ENCODE measurements at regions not wholly inside any gene's neighbourhood (a gene's known extent, or its start where the extent isn't known, plus 50 kb on each side); places are given as distances from the start of the nearest gene placed in this dataset.

GRCh38 chr6:166073082-166073481 lies 94.6 kb downstream of the TBXT start:
- H3K27ac Mint-ChIP-seq (ENCODE audit: unreplicated experiment): no peak overlapping the region
- no peaks in the 10 kb centered on the region for H3K27me3 Mint-ChIP-seq (ENCODE audit: unreplicated experiment)
- H3K9me3 Mint-ChIP-seq (ENCODE audit: unreplicated experiment): no peaks in the 10 kb centered on the region
- H3K4me3 Mint-ChIP-seq (ENCODE audit: unreplicated experiment): no peak overlapping the region
- DNase-seq: no peak
- no peak for TF ChIP-seq CTCF (IDR thresholded peaks at IDR 0.05; ENCODE audit: partially characterized antibody, unreplicated experiment)
- H3K36me3 Mint-ChIP-seq (ENCODE audit: unreplicated experiment): no peaks in the 10 kb centered on the region
- no peaks in the 10 kb centered on the region for H3K4me1 Mint-ChIP-seq (ENCODE audit: low read depth, unreplicated experiment)

- no peaks in the 10 kb centered on the region for H3K9me3 Mint-ChIP-seq (ENCODE audit: unreplicated experiment)
- no peak overlapping the region for H3K4me3 Mint-ChIP-seq (ENCODE audit: unreplicated experiment)
- no peak for DNase-seq
- no peaks in the 10 kb centered on the region for H3K27me3 Mint-ChIP-seq (ENCODE audit: unreplicated experiment)
- H3K4me1 Mint-ChIP-seq (ENCODE audit: low read depth, unreplicated experiment): no peaks in the 10 kb centered on the region
- no peak for TF ChIP-seq CTCF (IDR thresholded peaks at IDR 0.05; ENCODE audit: partially characterized antibody, unreplicated experiment)
- no peaks in the 10 kb centered on the region for H3K36me3 Mint-ChIP-seq (ENCODE audit: unreplicated experiment)
- H3K27ac Mint-ChIP-seq (ENCODE audit: unreplicated experiment): no peak overlapping the region
Observed at GRCh38 chr6:166068768-166069167, 98.9 kb downstream of the TBXT start.

GRCh38 chr6:166058064-166058739 lies 109.4 kb downstream of the TBXT start:
- H3K36me3 Mint-ChIP-seq (ENCODE audit: unreplicated experiment): peaks cover 14% of the 10 kb centered on the region
- H3K27me3 Mint-ChIP-seq (ENCODE audit: unreplicated experiment): no peaks in the 10 kb centered on the region
- H3K4me3 Mint-ChIP-seq (ENCODE audit: unreplicated experiment): no peak overlapping the region
- TF ChIP-seq CTCF (IDR thresholded peaks at IDR 0.05; ENCODE audit: partially characterized antibody, unreplicated experiment): no peak
- H3K4me1 Mint-ChIP-seq (ENCODE audit: low read depth, unreplicated experiment): peaks cover 11% of the 10 kb centered on the region
- H3K9me3 Mint-ChIP-seq (ENCODE audit: unreplicated experiment): peaks cover 9% of the 10 kb centered on the region
- no peak overlapping the region for H3K27ac Mint-ChIP-seq (ENCODE audit: unreplicated experiment)
- DNase-seq: no peak

GRCh38 chr6:166057431-166057830 lies 110.2 kb downstream of the TBXT start:
- TF ChIP-seq CTCF (IDR thresholded peaks at IDR 0.05; ENCODE audit: partially characterized antibody, unreplicated experiment): no peak
- peaks cover 14% of the 10 kb centered on the region for H3K36me3 Mint-ChIP-seq (ENCODE audit: unreplicated experiment)
- H3K27me3 Mint-ChIP-seq (ENCODE audit: unreplicated experiment): no peaks in the 10 kb centered on the region
- H3K27ac Mint-ChIP-seq (ENCODE audit: unreplicated experiment): no peak overlapping the region
- no peak for DNase-seq
- peaks cover 9% of the 10 kb centered on the region for H3K9me3 Mint-ChIP-seq (ENCODE audit: unreplicated experiment)
- peaks cover 11% of the 10 kb centered on the region for H3K4me1 Mint-ChIP-seq (ENCODE audit: low read depth, unreplicated experiment)
- no peak overlapping the region for H3K4me3 Mint-ChIP-seq (ENCODE audit: unreplicated experiment)

GRCh38 chr6:166056637-166057036 lies 111.0 kb downstream of the TBXT start:
- H3K27me3 Mint-ChIP-seq (ENCODE audit: unreplicated experiment): no peaks in the 10 kb centered on the region
- no peak overlapping the region for H3K27ac Mint-ChIP-seq (ENCODE audit: unreplicated experiment)
- H3K9me3 Mint-ChIP-seq (ENCODE audit: unreplicated experiment): peaks cover 9% of the 10 kb centered on the region
- peaks cover 11% of the 10 kb centered on the region for H3K4me1 Mint-ChIP-seq (ENCODE audit: low read depth, unreplicated experiment)
- H3K4me3 Mint-ChIP-seq (ENCODE audit: unreplicated experiment): no peak overlapping the region
- no peak for TF ChIP-seq CTCF (IDR thresholded peaks at IDR 0.05; ENCODE audit: partially characterized antibody, unreplicated experiment)
- DNase-seq: no peak
- peaks cover 14% of the 10 kb centered on the region for H3K36me3 Mint-ChIP-seq (ENCODE audit: unreplicated experiment)
